A673 (cell line): ENCODE measurements at regions not wholly inside any gene's neighbourhood (a gene's known extent, or its start where the extent isn't known, plus 50 kb on each side); places are given as distances from the start of the nearest gene placed in this dataset.

ENCODE experiments used
- BruUV-seq: library from RNA; stranded (reverse); fragments of 400-500 nt; replicated peaks from 2 replicates; lab custom pipeline; 2021; lab: Mats Ljungman, UMichigan
- CTCF ChIA-PET: fragments of 300-600 bp; sonication (Branson Sonifier 250); formaldehyde crosslinking; loops from one replicate; lab custom pipeline; 2022; ENCODE audit warnings: antibody characterized with exemption; lab: Charles Lee
- POLR2A ChIA-PET: fragments of 300-600 bp; sonication (Branson Sonifier 250); formaldehyde crosslinking; loops from one replicate; lab custom pipeline; 2022; ENCODE audit warnings: antibody characterized with exemption; ENCODE audit not compliant: low non-redundant PET; lab: Charles Lee
- DNase-seq: peaks from one replicate; pipeline ENCODE4 v3.0.0-alpha.2; 2015; ENCODE audit warnings: low spot score
- H3K27ac ChIP-seq: fragments of 200-600 bp; sonication (generic); 2 replicates; pipeline ENCODE4 v1.5.1; 2016; ENCODE audit warnings: mixed run types, low read depth, mild to moderate bottlenecking, mixed read lengths, antibody characterized with exemption, low read length; ENCODE audit not compliant: poor library complexity, severe bottlenecking
- H3K27me3 ChIP-seq: fragments of 200-600 bp; sonication (generic); replicated peaks from 2 replicates; pipeline ENCODE4 v1.6.1; 2017; ENCODE audit warnings: mixed run types, low read depth, mild to moderate bottlenecking, mixed read lengths, antibody characterized with exemption, low read length; ENCODE audit not compliant: insufficient read depth, poor library complexity
- H3K36me3 ChIP-seq: fragments of 200-600 bp; sonication (generic); 2 replicates; pipeline ENCODE4 v1.6.1; 2016; ENCODE audit warnings: mixed run types, mild to moderate bottlenecking, mixed read lengths, antibody characterized with exemption, low read length; ENCODE audit not compliant: insufficient read depth, poor library complexity, severe bottlenecking
- H3K4me1 ChIP-seq: fragments of 200-600 bp; sonication (generic); 2 replicates; pipeline ENCODE4 v1.6.1; 2017; ENCODE audit warnings: mixed run types, mild to moderate bottlenecking, mixed read lengths, antibody characterized with exemption, low read length; ENCODE audit not compliant: insufficient read depth, poor library complexity, severe bottlenecking
- H3K4me3 ChIP-seq: fragments of 200-600 bp; sonication (generic); 2 replicates; pipeline ENCODE4 v1.5.1; 2016; ENCODE audit warnings: low read depth, mixed run types, mild to moderate bottlenecking, mixed read lengths, low read length; ENCODE audit not compliant: poor library complexity, severe bottlenecking
- H3K9me3 ChIP-seq: fragments of 200-600 bp; sonication (generic); 2 replicates; pipeline ENCODE4 v1.6.1; 2016; ENCODE audit warnings: mixed run types, low read depth, mild to moderate bottlenecking, mixed read lengths, antibody characterized with exemption, low read length; ENCODE audit not compliant: poor library complexity, severe bottlenecking
- CTCF ChIP-seq: fragments of 300-800, 200-600 bp; sonication (generic); conservative IDR thresholded peaks from 2 replicates; pipeline ENCODE4 v1.5.1; 2017; ENCODE audit warnings: low read depth, mild to moderate bottlenecking, antibody characterized with exemption, low read length, moderate library complexity, mixed read lengths
- EZH2 ChIP-seq: fragments of 200-600 bp; sonication (generic); IDR thresholded peaks from 2 replicates; pipeline ENCODE4 v1.6.1; 2017; ENCODE audit warnings: borderline replicate concordance, low read depth, mild to moderate bottlenecking, mixed read lengths, antibody characterized with exemption, low read length; ENCODE audit not compliant: poor library complexity, severe bottlenecking
- intact Hi-C: fragments of 100-400 bp; cut with micrococcal nuclease; formaldehyde crosslinking; loops from one replicate; pipeline ENCODE4 v1.10.0; 2022; ENCODE audit not compliant: unreplicated experiment

GRCh38 chr21:39084979-39085729, 98.1 kb downstream of the PSMG1 start:
- Histone ChIP-seq H3K4me1 (no peaks in the 10 kb centered on the region), H3K27me3 (peaks cover 12% of the 10 kb centered on the region), H3K36me3 (no peaks in the 10 kb centered on the region), H3K27ac (no peak overlapping the region), H3K9me3 (no peaks in the 10 kb centered on the region), H3K4me3 (no peak overlapping the region)
- no peak for TF ChIP-seq EZH2
- no peak for TF ChIP-seq CTCF
- BruUV-seq, result no TSS peak
- no peak for DNase-seq
- intact Hi-C loops, result no loop called here
- ChIA-PET CTCF (no interaction called here), POLR2A (no interaction called here)

- ChIA-PET CTCF (no interaction called here), POLR2A (no interaction called here)
- no TSS peak for BruUV-seq
These were observed 99.2 kb downstream of the PSMG1 start for GRCh38 chr21:39084073-39084472.

GRCh38 chr21:39083377-39084008, 99.8 kb downstream of the PSMG1 start:
- no peak for DNase-seq
- Histone ChIP-seq H3K27me3 (peaks cover 16% of the 10 kb centered on the region), H3K9me3 (no peaks in the 10 kb centered on the region), H3K4me1 (no peaks in the 10 kb centered on the region), H3K36me3 (no peaks in the 10 kb centered on the region), H3K4me3 (no peak overlapping the region), H3K27ac (no peak overlapping the region)
- TF ChIP-seq EZH2 (no peak), CTCF (no peak)
- no TSS peak for BruUV-seq
- POLR2A ChIA-PET, result no interaction called here
- intact Hi-C loops, result no loop called here
- CTCF ChIA-PET, result no interaction called here

More at GRCh38 chr21:39084073-39084472, 99.2 kb downstream of the PSMG1 start:
- H3K27ac ChIP-seq, result no peak overlapping the region
- no peaks in the 10 kb centered on the region for H3K9me3 ChIP-seq
- TF ChIP-seq EZH2, result no peak
- no peak for TF ChIP-seq CTCF
- H3K36me3 ChIP-seq, result no peaks in the 10 kb centered on the region
- H3K27me3 ChIP-seq, result peaks cover 16% of the 10 kb centered on the region
- no peak overlapping the region for H3K4me3 ChIP-seq
- H3K4me1 ChIP-seq, result no peaks in the 10 kb centered on the region
- DNase-seq, result no peak
- intact Hi-C loops, result no loop called here
